ENCODE measurements at regions not wholly inside any gene's neighbourhood (a gene's known extent, or its start where the extent isn't known, plus 50 kb on each side); places are given as distances from the start of the nearest gene placed in this dataset.
"Not testable (repeated sequence)": the region's sequence is repeated elsewhere in the genome, so short reads cannot be mapped to it uniquely, and the experiment has no call there.

DNA sequence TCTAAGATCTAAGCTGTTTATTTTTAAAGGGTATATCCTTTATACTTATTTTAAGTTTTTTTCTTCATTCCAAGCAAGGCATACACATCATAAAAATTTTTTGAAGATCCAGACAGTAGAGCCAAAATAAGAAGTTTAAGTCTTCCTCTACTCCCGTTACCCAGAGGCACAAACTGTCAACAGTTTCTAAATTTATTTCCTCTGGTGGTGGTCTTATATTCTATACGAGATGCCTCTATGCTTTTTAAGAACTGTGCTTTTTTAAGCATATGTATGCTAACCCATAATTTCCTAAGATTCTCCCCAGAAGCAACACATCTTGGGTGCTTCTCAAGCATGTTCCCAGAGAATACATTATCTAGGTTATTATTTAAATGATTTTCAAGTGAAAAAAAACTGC lies 383.6 kb downstream of the COG6 start:
- no peak for ATAC-seq
- no peaks in the 10 kb centered on the region for H3K4me1 Mint-ChIP-seq
- peaks cover 5% of the 10 kb centered on the region for H3K36me3 Mint-ChIP-seq (ENCODE audit: low read depth)
- no peaks in the 10 kb centered on the region for H3K9me3 ChIP-seq (ENCODE audit: control insufficient read depth, low read length, poor library complexity, severe bottlenecking)
- no peak overlapping the region for H3K4me3 Mint-ChIP-seq
- H3K27ac Mint-ChIP-seq: no peak overlapping the region
- no peak for DNase-seq
- H3K27me3 Mint-ChIP-seq: peaks cover 11% of the 10 kb centered on the region

DNA sequence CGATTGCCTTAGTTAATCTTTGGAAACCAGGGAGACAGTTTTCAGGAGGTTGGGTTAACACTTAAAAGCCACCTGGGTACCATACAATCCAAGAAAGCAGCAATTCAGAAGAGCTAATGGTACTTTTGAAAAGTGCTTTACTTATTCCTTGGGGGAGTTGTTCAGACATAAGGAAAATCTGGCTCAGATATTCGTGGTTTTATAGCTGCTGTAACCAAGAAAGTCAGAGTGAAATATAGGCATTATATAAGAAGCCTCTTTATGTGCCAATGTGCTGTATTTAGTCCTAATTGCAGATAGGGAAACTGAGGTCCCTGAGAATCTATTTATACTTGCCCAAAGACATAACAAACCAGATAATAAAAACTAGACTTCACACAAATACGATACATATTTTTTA lies 387.5 kb downstream of the COG6 start:
- Mint-ChIP-seq H3K4me3 (no peak overlapping the region), H3K27ac (no peak overlapping the region), H3K4me1 (no peaks in the 10 kb centered on the region), H3K36me3 (ENCODE audit: low read depth) (no peaks in the 10 kb centered on the region), H3K27me3 (peaks cover 26% of the 10 kb centered on the region)
- no peak for ATAC-seq
- DNase-seq: no peak
- H3K9me3 ChIP-seq (ENCODE audit: control insufficient read depth, low read length, poor library complexity, severe bottlenecking): no peaks in the 10 kb centered on the region

DNA sequence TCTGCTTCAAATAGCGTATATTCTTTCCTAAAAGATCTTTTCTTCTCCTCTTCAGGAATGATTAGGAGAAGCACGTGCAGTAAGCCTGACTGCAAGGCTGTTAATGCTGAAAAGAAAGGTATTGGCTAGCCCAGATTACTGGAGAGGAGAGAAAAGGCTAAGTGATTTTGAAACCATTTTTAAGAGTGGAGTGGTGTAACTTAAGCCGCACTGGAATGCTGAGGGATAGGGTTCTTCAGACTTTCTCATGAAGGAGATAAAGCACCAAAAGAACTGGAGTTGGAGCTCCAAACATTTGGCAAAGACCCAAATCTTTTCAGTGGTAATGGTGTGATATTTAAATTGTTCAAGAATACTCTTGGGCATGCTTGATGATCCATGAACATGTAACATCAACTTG lies 388.3 kb downstream of the COG6 start:
- Mint-ChIP-seq H3K36me3 (ENCODE audit: low read depth) (no peaks in the 10 kb centered on the region), H3K4me3 (no peak overlapping the region), H3K27me3 (peaks cover 34% of the 10 kb centered on the region), H3K4me1 (no peaks in the 10 kb centered on the region), H3K27ac (no peak overlapping the region)
- no peaks in the 10 kb centered on the region for H3K9me3 ChIP-seq (ENCODE audit: control insufficient read depth, low read length, poor library complexity, severe bottlenecking)
- ATAC-seq: no peak
- DNase-seq: no peak

DNA sequence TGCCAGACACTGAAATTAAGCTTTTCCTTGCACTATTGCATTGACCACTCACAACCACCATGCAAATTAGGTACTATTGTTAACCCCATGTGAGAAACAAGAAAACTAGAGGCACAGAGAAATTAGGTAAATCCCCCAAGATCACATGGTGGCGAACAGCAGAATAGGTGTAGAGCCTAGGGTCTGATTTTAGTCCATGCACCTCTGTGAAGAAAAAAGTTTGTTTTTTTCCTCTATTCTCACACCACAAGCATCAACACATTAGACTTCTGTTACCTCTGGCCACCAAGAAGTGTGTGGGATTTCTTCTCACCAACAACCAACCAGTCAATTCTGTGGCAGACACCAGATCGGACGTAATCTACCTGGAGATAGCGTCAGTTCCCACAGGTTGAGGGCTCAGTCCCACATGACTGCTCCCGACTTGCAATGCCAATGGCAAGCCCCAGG lies 391.9 kb downstream of the COG6 start:
- Mint-ChIP-seq H3K27ac (no peak overlapping the region), H3K4me1 (no peaks in the 10 kb centered on the region), H3K4me3 (no peak overlapping the region), H3K36me3 (ENCODE audit: low read depth) (peaks cover 2% of the 10 kb centered on the region), H3K27me3 (peaks cover 31% of the 10 kb centered on the region)
- no peak for ATAC-seq
- no peaks in the 10 kb centered on the region for H3K9me3 ChIP-seq (ENCODE audit: control insufficient read depth, low read length, poor library complexity, severe bottlenecking)
- no peak for DNase-seq

DNA sequence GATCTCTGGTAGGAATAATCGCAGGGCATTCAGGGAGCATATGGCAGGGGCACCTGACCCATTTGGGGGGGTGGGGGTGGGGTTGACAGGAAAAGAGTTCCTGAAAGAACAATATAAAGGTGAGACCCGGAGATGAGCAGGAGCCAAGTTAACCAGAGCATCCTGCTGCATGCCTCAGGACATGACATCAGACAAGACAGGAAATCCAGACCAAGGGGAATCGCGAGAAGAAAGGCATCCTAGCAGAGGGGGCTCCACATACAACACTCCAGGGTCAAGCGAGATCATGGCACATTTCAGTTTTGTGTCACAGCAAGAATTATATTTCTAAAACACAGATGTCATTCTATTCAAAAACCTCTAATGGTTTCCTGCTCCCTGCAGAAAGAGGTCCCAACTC lies 393.1 kb downstream of the COG6 start:
- peaks cover 31% of the 10 kb centered on the region for H3K27me3 Mint-ChIP-seq
- no peak overlapping the region for H3K4me3 Mint-ChIP-seq
- ATAC-seq (no peak), DNase-seq (no peak)
- H3K36me3 Mint-ChIP-seq (ENCODE audit: low read depth): peaks cover 2% of the 10 kb centered on the region
- no peaks in the 10 kb centered on the region for H3K4me1 Mint-ChIP-seq
- no peaks in the 10 kb centered on the region for H3K9me3 ChIP-seq (ENCODE audit: control insufficient read depth, low read length, poor library complexity, severe bottlenecking)
- H3K27ac Mint-ChIP-seq: no peak overlapping the region

DNA sequence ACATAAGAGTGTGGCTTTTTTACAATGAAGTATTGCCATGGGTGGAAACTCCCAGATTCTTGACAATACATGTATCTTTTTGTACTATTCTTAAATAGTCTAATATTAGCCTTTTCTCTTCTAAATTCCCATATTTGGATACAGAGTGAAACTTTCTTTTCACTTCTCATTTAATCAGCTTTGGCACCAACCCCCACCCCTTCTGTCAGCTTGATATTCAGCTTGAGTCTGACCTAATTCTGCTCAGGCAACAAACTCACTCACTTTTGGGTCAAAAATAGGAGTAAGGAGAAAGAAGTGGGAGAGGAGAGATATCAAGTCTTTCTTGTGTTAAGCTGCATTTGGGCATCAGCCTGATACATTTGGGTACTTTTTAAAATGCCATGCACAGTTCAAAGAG lies 397.5 kb downstream of the COG6 start:
- DNase-seq (no peak), ATAC-seq (no peak)
- no peaks in the 10 kb centered on the region for H3K9me3 ChIP-seq (ENCODE audit: control insufficient read depth, low read length, poor library complexity, severe bottlenecking)
- no peak overlapping the region for H3K27ac Mint-ChIP-seq
- peaks cover 2% of the 10 kb centered on the region for H3K36me3 Mint-ChIP-seq (ENCODE audit: low read depth)
- peaks cover 16% of the 10 kb centered on the region for H3K27me3 Mint-ChIP-seq
- no peak overlapping the region for H3K4me3 Mint-ChIP-seq
- H3K4me1 Mint-ChIP-seq: no peaks in the 10 kb centered on the region

DNA sequence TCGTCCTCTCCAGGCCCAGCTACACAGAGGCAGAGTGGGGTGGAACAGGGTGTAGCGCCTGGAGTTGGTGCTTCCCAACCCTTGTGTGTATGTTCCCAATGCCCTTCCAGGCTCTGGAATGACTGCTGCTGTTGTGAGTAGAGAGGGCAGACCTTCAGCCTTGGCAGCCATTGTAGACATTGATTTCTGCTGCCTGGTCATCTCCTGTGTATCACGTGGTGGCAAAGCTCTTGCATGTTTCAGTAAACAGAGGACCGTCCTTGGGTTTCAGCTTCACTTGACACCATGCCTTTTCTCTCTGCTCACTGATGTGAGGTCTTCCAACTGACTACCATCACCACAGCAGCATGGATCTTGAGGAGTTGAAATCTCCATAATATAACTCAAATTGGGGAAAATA lies 397.9 kb downstream of the COG6 start:
- DNase-seq (no peak), ATAC-seq (no peak)
- H3K9me3 ChIP-seq (ENCODE audit: control insufficient read depth, low read length, poor library complexity, severe bottlenecking): no peaks in the 10 kb centered on the region
- H3K36me3 Mint-ChIP-seq (ENCODE audit: low read depth): peaks cover 2% of the 10 kb centered on the region
- H3K27ac Mint-ChIP-seq: no peak overlapping the region
- H3K27me3 Mint-ChIP-seq: peaks cover 11% of the 10 kb centered on the region
- no peak overlapping the region for H3K4me3 Mint-ChIP-seq
- no peaks in the 10 kb centered on the region for H3K4me1 Mint-ChIP-seq

DNA sequence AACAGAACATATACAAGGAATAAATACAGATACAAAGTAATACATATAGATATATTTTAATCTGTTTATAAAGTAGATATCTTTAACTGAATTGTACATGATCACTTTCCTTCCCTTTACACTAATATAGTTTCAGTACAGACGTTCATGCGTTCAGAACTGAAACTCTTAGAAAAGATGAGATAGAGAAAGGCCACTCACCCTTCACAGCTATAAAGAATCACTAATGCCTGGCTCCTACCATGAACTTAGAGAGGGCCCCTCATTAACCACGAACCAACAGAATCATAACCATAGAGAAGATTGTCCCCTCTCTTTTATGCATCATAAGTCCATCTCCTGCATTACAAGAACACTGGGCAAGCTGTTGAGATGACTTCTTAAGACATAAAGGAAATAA lies 399.0 kb downstream of the COG6 start:
- not testable (repeated sequence) for H3K27me3 Mint-ChIP-seq; ATAC-seq; H3K36me3 Mint-ChIP-seq (ENCODE audit: low read depth); H3K9me3 ChIP-seq (ENCODE audit: control insufficient read depth, low read length, poor library complexity, severe bottlenecking); H3K27ac Mint-ChIP-seq; H3K4me1 Mint-ChIP-seq; DNase-seq; H3K4me3 Mint-ChIP-seq

DNA sequence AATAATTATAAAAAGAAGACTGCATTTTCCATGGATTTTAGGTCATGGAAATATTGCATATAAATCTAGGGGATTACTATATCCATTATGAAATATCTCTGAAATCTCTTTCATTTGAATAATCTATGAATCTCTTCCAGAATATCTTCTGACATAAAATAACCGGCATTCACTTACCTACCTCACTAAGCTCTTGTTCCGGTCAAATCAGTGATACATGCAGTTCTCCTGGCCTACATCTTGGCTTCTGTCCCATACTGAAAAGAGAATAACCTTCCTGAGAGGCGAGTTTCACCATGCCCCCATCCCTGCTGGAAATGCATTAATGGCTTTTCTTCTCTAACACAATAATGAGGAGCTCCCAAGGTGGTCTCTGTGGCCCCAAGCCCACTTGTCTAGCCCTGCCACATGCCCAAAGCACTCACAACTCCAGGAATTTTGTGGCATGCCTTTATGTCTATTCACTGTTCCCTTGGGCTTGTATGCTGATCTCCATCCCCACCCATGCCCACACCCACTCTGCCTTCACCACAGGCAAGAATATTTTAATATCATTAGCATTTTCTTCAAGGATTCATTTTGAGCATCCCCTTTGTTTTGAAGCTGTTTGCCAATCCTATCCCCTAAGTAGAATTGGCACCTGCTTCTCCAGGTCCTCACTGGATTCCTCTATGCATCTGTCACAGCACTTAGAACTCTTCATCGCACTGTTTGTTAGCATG lies 401.6 kb downstream of the COG6 start:
- Mint-ChIP-seq H3K36me3 (ENCODE audit: low read depth) (no peaks in the 10 kb centered on the region), H3K4me3 (no peak overlapping the region), H3K27ac (no peak overlapping the region), H3K4me1 (peaks cover 3% of the 10 kb centered on the region), H3K27me3 (no peaks in the 10 kb centered on the region)
- H3K9me3 ChIP-seq (ENCODE audit: control insufficient read depth, low read length, poor library complexity, severe bottlenecking): no peaks in the 10 kb centered on the region
- ATAC-seq: no peak
- DNase-seq: no peak

DNA sequence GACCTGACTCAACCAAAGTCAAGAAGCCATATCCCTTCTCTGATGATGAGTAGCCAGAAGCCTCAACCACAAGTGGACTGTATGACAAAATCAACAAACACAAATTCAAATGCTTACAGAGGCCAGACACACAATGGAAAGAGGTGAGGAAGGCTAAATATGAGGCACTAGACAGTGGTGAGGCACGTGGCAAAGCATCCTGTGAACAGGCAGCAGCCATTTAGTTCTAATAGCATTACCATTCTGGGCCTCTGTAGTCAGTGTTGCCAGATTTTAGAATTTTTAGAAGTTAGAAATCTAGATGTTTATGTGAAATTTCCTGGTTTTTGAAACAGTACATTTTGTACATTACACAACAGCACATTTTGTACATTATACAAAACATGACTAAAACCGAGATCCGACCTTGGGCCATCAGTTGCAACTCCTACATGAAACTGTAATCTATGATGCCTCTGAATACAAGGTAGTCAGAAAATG lies 403.3 kb downstream of the COG6 start:
- H3K9me3 ChIP-seq (ENCODE audit: control insufficient read depth, low read length, poor library complexity, severe bottlenecking): no peaks in the 10 kb centered on the region
- H3K4me1 Mint-ChIP-seq: peaks cover 6% of the 10 kb centered on the region
- H3K4me3 Mint-ChIP-seq: no peak overlapping the region
- no peaks in the 10 kb centered on the region for H3K36me3 Mint-ChIP-seq (ENCODE audit: low read depth)
- H3K27me3 Mint-ChIP-seq: peaks cover 5% of the 10 kb centered on the region
- no peak for DNase-seq
- H3K27ac Mint-ChIP-seq: no peak overlapping the region
- no peak for ATAC-seq

DNA sequence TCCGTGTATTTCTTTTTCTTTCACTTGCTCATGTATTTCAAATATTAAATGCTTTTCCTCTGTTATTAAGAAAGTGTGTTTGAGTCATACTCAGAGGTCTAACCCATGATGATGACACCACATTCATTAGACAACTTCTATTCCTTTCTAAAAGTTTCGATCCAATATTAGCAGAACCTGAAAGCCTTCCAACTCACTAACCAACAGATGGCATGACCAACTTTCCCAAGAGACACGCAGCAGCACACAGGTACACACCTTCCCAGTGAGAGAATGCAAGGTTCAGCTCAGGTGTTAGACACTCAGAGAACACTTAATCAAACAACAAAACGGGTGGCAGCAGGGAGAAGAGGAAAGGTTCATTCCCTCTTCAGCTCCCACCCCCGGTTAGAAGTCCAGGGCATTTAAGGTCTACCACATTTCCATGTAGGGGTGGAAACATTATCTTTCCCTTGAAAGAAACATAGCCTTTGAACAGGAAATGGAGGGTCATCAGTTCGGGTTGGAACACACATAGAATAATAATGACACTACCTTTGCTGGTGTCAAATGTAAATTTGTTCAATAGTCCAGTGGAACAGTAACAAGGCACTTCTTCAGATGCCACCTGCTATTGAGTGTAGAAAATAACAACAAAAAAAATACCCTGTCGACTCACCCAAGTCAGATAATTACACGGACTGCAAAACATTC lies 404.2 kb downstream of the COG6 start:
- no peaks in the 10 kb centered on the region for H3K9me3 ChIP-seq (ENCODE audit: control insufficient read depth, low read length, poor library complexity, severe bottlenecking)
- H3K4me3 Mint-ChIP-seq: peak overlapping the region; percentile 1
- DNase-seq: no peak
- ATAC-seq: no peak
- peaks cover 7% of the 10 kb centered on the region for H3K4me1 Mint-ChIP-seq
- H3K27ac Mint-ChIP-seq: no peak overlapping the region
- no peaks in the 10 kb centered on the region for H3K36me3 Mint-ChIP-seq (ENCODE audit: low read depth)
- H3K27me3 Mint-ChIP-seq: peaks cover 5% of the 10 kb centered on the region

DNA sequence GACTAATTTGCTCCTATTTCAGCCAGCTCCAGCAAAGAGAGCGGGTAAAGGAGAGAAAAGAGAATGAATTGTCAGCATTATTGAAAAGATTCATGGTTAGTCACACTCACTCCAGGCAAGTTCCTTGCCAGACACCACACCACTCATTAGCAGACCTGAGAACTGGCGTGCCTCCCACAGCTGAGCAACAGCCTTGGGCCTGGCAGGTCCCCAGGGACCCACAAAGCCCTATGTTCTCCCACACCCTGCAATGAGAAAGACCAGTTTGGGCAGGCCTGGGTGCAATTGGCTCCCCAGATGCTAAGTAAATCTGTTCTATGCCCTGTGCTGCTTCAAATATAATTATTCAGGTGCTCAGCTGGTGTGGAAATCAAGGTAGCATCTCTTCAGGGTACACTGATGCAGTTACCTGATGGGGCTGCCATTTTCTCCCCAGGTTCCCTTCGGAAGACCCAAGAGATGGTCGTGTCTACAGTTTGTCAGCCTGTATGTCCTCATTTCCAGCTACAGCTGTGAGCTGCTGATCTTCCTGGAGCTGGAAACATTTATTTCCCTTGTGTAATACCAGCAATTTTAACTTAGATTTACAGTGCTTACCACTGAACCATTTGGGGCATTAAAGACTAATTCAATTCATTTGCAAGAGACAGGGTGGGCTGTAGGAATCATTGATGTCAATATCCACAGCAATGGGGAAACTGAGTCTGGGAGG lies 405.0 kb downstream of the COG6 start:
- H3K27ac Mint-ChIP-seq: no peak overlapping the region
- H3K4me1 Mint-ChIP-seq: peaks cover 7% of the 10 kb centered on the region
- no peaks in the 10 kb centered on the region for H3K36me3 Mint-ChIP-seq (ENCODE audit: low read depth)
- ATAC-seq (no peak), DNase-seq (no peak)
- H3K4me3 Mint-ChIP-seq: no peak overlapping the region
- H3K9me3 ChIP-seq (ENCODE audit: control insufficient read depth, low read length, poor library complexity, severe bottlenecking): no peaks in the 10 kb centered on the region
- peaks cover 5% of the 10 kb centered on the region for H3K27me3 Mint-ChIP-seq
